ENCODE measurements at regions not wholly inside any gene's neighbourhood (a gene's known extent, or its start where the extent isn't known, plus 50 kb on each side); places are given as distances from the start of the nearest gene placed in this dataset.

DNA sequence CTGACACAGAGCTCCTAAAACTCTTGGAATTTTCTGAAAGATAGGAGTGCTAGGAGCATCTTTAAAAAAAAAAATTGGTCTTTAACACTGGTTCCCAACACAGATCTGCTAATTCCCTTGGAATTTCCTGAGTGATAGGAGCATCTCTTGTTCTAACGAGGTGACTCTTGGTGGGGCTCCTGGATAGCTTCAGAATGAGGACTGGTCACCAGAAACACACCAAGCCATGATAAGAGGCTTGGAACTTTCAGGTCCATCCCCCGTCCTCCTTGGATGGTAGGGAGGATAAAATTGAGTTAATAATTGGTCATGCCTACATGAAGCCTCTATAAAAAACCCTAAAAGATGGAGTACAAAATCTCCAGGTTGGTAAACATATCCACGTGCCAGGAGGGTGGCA, 64.5 kb upstream of the LDLRAD3 start:
- in situ Hi-C loops (cut with HindIII; ENCODE audit: extremely low pct_ligation_motif_present, low pct_unique_long_range_greater_than_20kb) = no loop called here
- Histone ChIP-seq H3K4me2 (ENCODE audit: low read depth, low read length) (no peak overlapping the region), H2AFZ (ENCODE audit: low read length) (no peak overlapping the region), H3K9me3 (ENCODE audit: low read length) (no peaks in the 10 kb centered on the region), H3K79me2 (ENCODE audit: insufficient read depth, low read length) (no peaks in the 10 kb centered on the region), H4K20me1 (ENCODE audit: insufficient read depth, low read length) (no peaks in the 10 kb centered on the region), H3K4me1 (ENCODE audit: insufficient read depth, low read length) (no peaks in the 10 kb centered on the region), H3K9ac (ENCODE audit: insufficient read depth, low read depth, low read length) (no peak overlapping the region), H3K36me3 (replicated peaks in 1 of 2; ENCODE audit: control insufficient read depth in 1 of 2, insufficient read depth in 2 of 2, low read length in 2 of 2) (no peaks in the 10 kb centered on the region), H3K27me3 (ENCODE audit: control insufficient read depth in 1 of 2, insufficient read depth in 2 of 2, low read length in 2 of 2) (0 out of 5 replicates have a peak, but pooled peaks cover 0 to 7% of the 10 kb centered on the region in 2 experiments), H3K27ac (ENCODE audit: extremely low read length, insufficient read depth, low read length) (no peak overlapping the region), H3K4me3 (replicated peaks in 1 of 3; ENCODE audit: insufficient read depth in 1 of 3, low read depth in 2 of 3, low read length in 3 of 3) (no peak overlapping the region)
- CTCF ChIA-PET (ENCODE audit: low intra/inter-chr PET ratio, low total read pairs) = no interaction called here
- no peak for FAIRE-seq
- ATAC-seq = no peak
- BruUV-seq (replicated peaks) = no TSS peak
- TF ChIP-seq MTF2 (CRISPR knock-in tag; IDR thresholded peaks at IDR 0.05; ENCODE audit: borderline replicate concordance) = no peak
- no peak for TF ChIP-seq SMAD9 (CRISPR knock-in tag; IDR thresholded peaks at IDR 0.05)
- TF ChIP-seq, protein P1, sequence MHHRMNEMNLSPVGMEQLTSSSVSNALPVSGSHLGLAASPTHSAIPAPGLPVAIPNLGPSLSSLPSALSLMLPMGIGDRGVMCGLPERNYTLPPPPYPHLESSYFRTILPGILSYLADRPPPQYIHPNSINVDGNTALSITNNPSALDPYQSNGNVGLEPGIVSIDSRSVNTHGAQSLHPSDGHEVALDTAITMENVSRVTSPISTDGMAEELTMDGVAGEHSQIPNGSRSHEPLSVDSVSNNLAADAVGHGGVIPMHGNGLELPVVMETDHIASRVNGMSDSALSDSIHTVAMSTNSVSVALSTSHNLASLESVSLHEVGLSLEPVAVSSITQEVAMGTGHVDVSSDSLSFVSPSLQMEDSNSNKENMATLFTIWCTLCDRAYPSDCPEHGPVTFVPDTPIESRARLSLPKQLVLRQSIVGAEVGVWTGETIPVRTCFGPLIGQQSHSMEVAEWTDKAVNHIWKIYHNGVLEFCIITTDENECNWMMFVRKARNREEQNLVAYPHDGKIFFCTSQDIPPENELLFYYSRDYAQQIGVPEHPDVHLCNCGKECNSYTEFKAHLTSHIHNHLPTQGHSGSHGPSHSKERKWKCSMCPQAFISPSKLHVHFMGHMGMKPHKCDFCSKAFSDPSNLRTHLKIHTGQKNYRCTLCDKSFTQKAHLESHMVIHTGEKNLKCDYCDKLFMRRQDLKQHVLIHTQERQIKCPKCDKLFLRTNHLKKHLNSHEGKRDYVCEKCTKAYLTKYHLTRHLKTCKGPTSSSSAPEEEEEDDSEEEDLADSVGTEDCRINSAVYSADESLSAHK (CRISPR knock-in tag; IDR thresholded peaks at IDR 0.05; ENCODE audit: borderline replicate concordance) = no peak
- no peak for TF ChIP-seq E2F1 (CRISPR knock-in tag; IDR thresholded peaks at IDR 0.05)
- no peak for TF ChIP-seq KLF15 (CRISPR knock-in tag; IDR thresholded peaks at IDR 0.05; ENCODE audit: borderline replicate concordance)
- no peak for TF ChIP-seq ZNF720 (CRISPR knock-in tag; IDR thresholded peaks at IDR 0.05)
- TF ChIP-seq MTF1 (CRISPR knock-in tag; IDR thresholded peaks at IDR 0.05) = no peak
- TF ChIP-seq SMYD3 (CRISPR knock-in tag; IDR thresholded peaks at IDR 0.05) = no peak
- no peak for TF ChIP-seq ZNF619 (CRISPR knock-in tag; IDR thresholded peaks at IDR 0.05)
- no peak for TF ChIP-seq EP300 (IDR thresholded peaks at IDR 0.05; ENCODE audit: low read depth in 2 of 2, low read length in 2 of 2)
- TF ChIP-seq EP300 (CRISPR knock-in tag; IDR thresholded peaks at IDR 0.05; ENCODE audit: borderline replicate concordance) = no peak
- TF ChIP-seq HES4 (CRISPR knock-in tag; IDR thresholded peaks at IDR 0.05; ENCODE audit: borderline replicate concordance) = no peak
- no peak for TF ChIP-seq EZH2 (conservative IDR thresholded peaks at IDR 0.05; ENCODE audit: low read depth, low read length)
- no peak for TF ChIP-seq RNF2 (conservative IDR thresholded peaks at IDR 0.05; ENCODE audit: low read depth)
- POLR2A ChIA-PET = no interaction called here
- WGBS (ENCODE audit: low lambda C conversion rate) = 2% methylated on average over 3 of the region's 3 CpGs
- intact Hi-C loops (cut with micrococcal nuclease; ENCODE audit: unreplicated experiment) = no loop called here
- DNase-seq (ENCODE audit: low spot score) = no peak
